H1 (cell line): ENCODE measurements at regions not wholly inside any gene's neighbourhood (a gene's known extent, or its start where the extent isn't known, plus 50 kb on each side); places are given as distances from the start of the nearest gene placed in this dataset.

Source experiments
- CTCF ChIA-PET: fragments of 300-600 bp; sonication (Branson Sonifier 250); formaldehyde crosslinking; loops from one replicate; lab custom pipeline; 2021; ENCODE audit not compliant: partially characterized antibody; lab: Charles Lee
- POLR2A ChIA-PET: fragments of 300-600 bp; sonication (Branson Sonifier 250); formaldehyde crosslinking; loops from one replicate; lab custom pipeline; 2021; ENCODE audit warnings: inconsistent platforms; ENCODE audit not compliant: partially characterized antibody; lab: Charles Lee
- DNase-seq, 2 experiments: peaks; one replicate each; pipeline versions ENCODE4 v3.0.0 to v3.0.0-alpha.2; 2010 to 2022; ENCODE audit warnings: low spot score in 2 of 2, low read depth in 1 of 2, mixed read lengths in 1 of 2
- FAIRE-seq: peaks from 2 replicates; lab custom pipeline; 2011; peaks lifted over from hg19 to GRCh38; lab: Jason Lieb, UNC
- H2AFZ ChIP-seq: 2 replicates; pipeline ENCODE4 v1.8.1; 2012; ENCODE audit warnings: low read length, inconsistent platforms
- H2AK5ac ChIP-seq: 2 replicates; pipeline ENCODE4 v1.6.1; 2013; ENCODE audit warnings: low read depth, low read length
- H2BK120ac ChIP-seq: replicated peaks from 2 replicates; pipeline ENCODE3; 2013; ENCODE audit warnings: low read depth, low read length, inconsistent platforms
- H2BK12ac ChIP-seq: 2 replicates; pipeline ENCODE4 v1.6.1; 2013; ENCODE audit warnings: low read depth, low read length
- H2BK15ac ChIP-seq: 2 replicates; pipeline ENCODE4 v1.6.1; 2013; ENCODE audit warnings: low read length
- H2BK20ac ChIP-seq: 2 replicates; pipeline ENCODE4 v1.6.1; 2013; ENCODE audit warnings: low read length
- H2BK5ac ChIP-seq: 2 replicates; pipeline ENCODE4 v1.6.1; 2013; ENCODE audit warnings: low read depth, low read length
- H3K14ac ChIP-seq: 2 replicates; pipeline ENCODE4 v1.6.1; 2013; ENCODE audit warnings: inconsistent platforms; ENCODE audit not compliant: insufficient read length
- H3K18ac ChIP-seq: 2 replicates; pipeline ENCODE4 v1.6.1; 2013; ENCODE audit warnings: low read length; ENCODE audit errors: extremely low read depth
- H3K23ac ChIP-seq: 2 replicates; pipeline ENCODE4 v1.6.1; 2013; ENCODE audit warnings: inconsistent platforms; ENCODE audit not compliant: insufficient read length
- H3K23me2 ChIP-seq: 2 replicates; pipeline ENCODE4 v1.6.1; 2013; ENCODE audit warnings: low read depth, low read length
- H3K27ac ChIP-seq: 2 replicates; pipeline ENCODE4 v1.6.1; 2011; ENCODE audit warnings: low read depth, low read length, inconsistent platforms
- H3K27me3 ChIP-seq, 4 experiments: replicated peaks in 1 of 4; 1 replicate in 1 of 4; 2 replicates in 3 of 4; pipeline versions ENCODE4 v1.6.1 to v1.8.1; 2011 to 2013; ENCODE audit warnings: low read length in 3 of 4, mild to moderate bottlenecking in 3 of 4, inconsistent platforms in 2 of 4, mixed read lengths in 2 of 4, moderate library complexity in 1 of 4; ENCODE audit not compliant: control insufficient read depth in 3 of 4, insufficient read depth in 3 of 4; ENCODE audit errors: extremely low read depth in 1 of 4
- H3K36me3 ChIP-seq, 4 experiments: 2 replicates each; pipeline versions ENCODE4 v1.6.1 to v1.8.1; 2011 to 2013; ENCODE audit warnings: mild to moderate bottlenecking in 4 of 4, low read length in 3 of 4, moderate library complexity in 2 of 4, control low read depth in 1 of 4, inconsistent platforms in 1 of 4; ENCODE audit not compliant: insufficient read depth in 4 of 4, control insufficient read depth in 2 of 4
- H3K4ac ChIP-seq: replicated peaks from 2 replicates; pipeline ENCODE3; 2013; ENCODE audit warnings: low read length, low read depth, mixed read lengths, inconsistent platforms; ENCODE audit not compliant: insufficient read length
- H3K4me1 ChIP-seq, 4 experiments: replicated peaks in 1 of 4; 1 replicate in 1 of 4; 2 replicates in 3 of 4; pipeline versions ENCODE4 v1.6.1 to v1.8.1; 2011 to 2013; ENCODE audit warnings: low read length in 3 of 4, inconsistent platforms in 2 of 4, mixed read lengths in 1 of 4; ENCODE audit not compliant: insufficient read depth in 4 of 4, control insufficient read depth in 3 of 4
- H3K4me2 ChIP-seq, 2 experiments: 2 replicates each; pipeline versions ENCODE4 v1.6.1 to v1.8.1; 2011 to 2013; ENCODE audit warnings: low read depth in 2 of 2, low read length in 2 of 2, control low read depth in 1 of 2, inconsistent platforms in 1 of 2, mild to moderate bottlenecking in 1 of 2; ENCODE audit not compliant: insufficient read depth in 1 of 2
- H3K4me3 ChIP-seq, 4 experiments: fragments of 200-600, 300-600 bp in 1 of 4; sonication (generic), shearing (Covaris generic), sonication (Bioruptor Twin) in 1 of 4; 2 replicates each; pipeline versions ENCODE4 v1.5.1 to v1.8.1; 2011 to 2016; ENCODE audit warnings: low read length in 4 of 4, low read depth in 3 of 4, control low read depth in 2 of 4, inconsistent platforms in 2 of 4, mild to moderate bottlenecking in 2 of 4, mixed read lengths in 1 of 4, moderate library complexity in 1 of 4; ENCODE audit not compliant: insufficient read depth in 2 of 4; ENCODE audit errors: extremely low read depth in 1 of 4
- H3K56ac ChIP-seq: replicated peaks from 2 replicates; pipeline ENCODE3; 2013; ENCODE audit warnings: low read depth, mild to moderate bottlenecking, mixed read lengths, low read length, inconsistent platforms; ENCODE audit not compliant: insufficient read length
- H3K79me1 ChIP-seq: 2 replicates; pipeline ENCODE4 v1.6.1; 2013; ENCODE audit warnings: low read depth, low read length, control low read depth
- H3K79me2 ChIP-seq, 2 experiments: 2 replicates each; pipeline versions ENCODE4 v1.6.1 to v1.8.1; 2012 to 2013; ENCODE audit warnings: low read length in 2 of 2, mild to moderate bottlenecking in 2 of 2, inconsistent platforms in 1 of 2; ENCODE audit not compliant: insufficient read depth in 2 of 2, control insufficient read depth in 1 of 2
- H3K9ac ChIP-seq, 4 experiments: replicated peaks in 1 of 4; 1 replicate in 1 of 4; 2 replicates in 3 of 4; pipeline versions ENCODE4 v1.6.1 to v1.8.1; 2011 to 2013; ENCODE audit warnings: low read depth in 3 of 4, low read length in 3 of 4, control low read depth in 2 of 4, mild to moderate bottlenecking in 2 of 4, moderate library complexity in 2 of 4, inconsistent platforms in 1 of 4; ENCODE audit errors: extremely low read depth in 1 of 4
- H3K9me3 ChIP-seq, 2 experiments: 2 replicates each; pipeline versions ENCODE4 v1.6.1 to v1.8.1; 2012 to 2013; ENCODE audit warnings: mild to moderate bottlenecking in 2 of 2, moderate library complexity in 2 of 2, control low read depth in 1 of 2, inconsistent platforms in 1 of 2, low read depth in 1 of 2, low read length in 1 of 2, mixed read lengths in 1 of 2; ENCODE audit not compliant: insufficient read depth in 2 of 2
- H4K20me1 ChIP-seq, 2 experiments: replicated peaks in 1 of 2; 2 replicates each; pipeline versions ENCODE3 to v1.8.1; 2011 to 2013; ENCODE audit warnings: inconsistent platforms in 2 of 2, low read length in 2 of 2, mild to moderate bottlenecking in 1 of 2; ENCODE audit not compliant: insufficient read depth in 2 of 2, control insufficient read depth in 1 of 2
- H4K5ac ChIP-seq: 2 replicates; pipeline ENCODE4 v1.6.1; 2013; ENCODE audit warnings: low read length, low read depth, mixed read lengths, inconsistent platforms; ENCODE audit not compliant: insufficient read length
- H4K8ac ChIP-seq: 2 replicates; pipeline ENCODE4 v1.8.0; 2013; ENCODE audit warnings: mild to moderate bottlenecking, moderate library complexity, low read length, inconsistent platforms; ENCODE audit not compliant: insufficient read depth; ENCODE audit errors: extremely low read depth
- H4K91ac ChIP-seq: replicated peaks from 2 replicates; pipeline ENCODE3; 2013; ENCODE audit warnings: low read length, mixed read lengths, inconsistent platforms; ENCODE audit not compliant: insufficient read length
- CBX5 ChIP-seq: fragments of 300-800, 300-1000 bp; sonication (generic); IDR thresholded peaks from 2 replicates; pipeline ENCODE4 v1.7.1; 2016; ENCODE audit warnings: antibody characterized with exemption, low read length, low read depth
- CBX8 ChIP-seq: fragments of 300-800, 300-1000 bp; sonication (generic); IDR thresholded peaks from 2 replicates; pipeline ENCODE4 v1.7.1; 2016; ENCODE audit warnings: low read depth, low read length, borderline replicate concordance
- GABPA ChIP-seq: IDR thresholded peaks from 2 replicates; pipeline ENCODE4 v1.6.1; 2011; ENCODE audit warnings: mild to moderate bottlenecking, low read length, moderate library complexity, borderline replicate concordance; ENCODE audit not compliant: insufficient read depth
- HDAC6 ChIP-seq: IDR thresholded peaks from one replicate; pipeline ENCODE4 v1.7.1; 2012; ENCODE audit warnings: low read depth, mild to moderate bottlenecking, inconsistent platforms, low read length, moderate library complexity
- TEAD4 ChIP-seq: IDR thresholded peaks from 2 replicates; pipeline ENCODE4 v1.6.1; 2012; ENCODE audit warnings: low read depth, low read length, inconsistent platforms, mixed read lengths
- WGBS, 2 experiments: shearing (Covaris generic) in 1 of 2; methylation state at CpG; one replicate each; pipeline versions ENCODE4 v1.1.6 to v1.1.7; 2013 to 2015; ENCODE audit warnings: low lambda C conversion rate in 2 of 2, mixed read lengths in 2 of 2, inconsistent platforms in 1 of 2, low coverage in 1 of 2, missing lambda C conversion rate in 1 of 2; ENCODE audit not compliant: insufficient replicate concordance in 2 of 2, insufficient coverage in 1 of 2, insufficient read length in 1 of 2; ENCODE audit errors: extremely low coverage in 1 of 2, missing lambda C conversion rate in 1 of 2; 5-methylcytosine and 5-hydroxymethylcytosine counted together

GRCh38 chr1:72606216-72606810 is 324.0 kb upstream of the NEGR1 start:
- H3K4ac ChIP-seq = no peak overlapping the region
- H3K4me1 ChIP-seq = peaks cover 0 to 3% (median 1%) of the 10 kb centered on the region in 4 experiments; a peak in 2 of 7 replicates
- no peak overlapping the region for H3K23ac ChIP-seq
- no peak overlapping the region for H3K56ac ChIP-seq
- H3K23me2 ChIP-seq = no peaks in the 10 kb centered on the region
- no peak overlapping the region for H4K5ac ChIP-seq
- H3K27ac ChIP-seq = no peak overlapping the region
- DNase-seq (no peak), FAIRE-seq (no peak)
- H2AK5ac ChIP-seq = no peak overlapping the region
- TF ChIP-seq CBX5 (no peak), TEAD4 (no peak), HDAC6 (no peak), GABPA (no peak), CBX8 (no peak)
- H3K18ac ChIP-seq = no peak overlapping the region
- no peaks in the 10 kb centered on the region for H3K36me3 ChIP-seq
- H2BK5ac ChIP-seq = no peak overlapping the region
- WGBS, 2 experiments = 68% methylated on average over 3 of the region's 3 CpGs; no CpG with 5 or more reads in 1 of the 2 experiments
- H2BK120ac ChIP-seq = no peak overlapping the region
- H3K79me1 ChIP-seq = no peaks in the 10 kb centered on the region
- H4K20me1 ChIP-seq = no peaks in the 10 kb centered on the region
- H3K4me2 ChIP-seq = no peak overlapping the region
- H2AFZ ChIP-seq = no peak overlapping the region
- H3K9ac ChIP-seq = no peak overlapping the region
- ChIA-PET POLR2A (no interaction called here), CTCF (interaction anchor here (0.9 kb wide), 1 partner anchor 48 kb away, joined by 4 read pairs; no protein-coding TSS in a partner anchor)
- no peaks in the 10 kb centered on the region for H3K9me3 ChIP-seq
- no peak overlapping the region for H3K4me3 ChIP-seq
- no peak overlapping the region for H2BK20ac ChIP-seq
- no peak overlapping the region for H3K14ac ChIP-seq
- H2BK12ac ChIP-seq = no peak overlapping the region
- H3K27me3 ChIP-seq = no peaks in the 10 kb centered on the region
- H4K91ac ChIP-seq = no peak overlapping the region
- H2BK15ac ChIP-seq = no peak overlapping the region
- no peak overlapping the region for H4K8ac ChIP-seq
- H3K79me2 ChIP-seq = no peaks in the 10 kb centered on the region
